PC-9 (cell line): ENCODE measurements at regions not wholly inside any gene's neighbourhood (a gene's known extent, or its start where the extent isn't known, plus 50 kb on each side); places are given as distances from the start of the nearest gene placed in this dataset.

Experiments
- CTCF ChIP-seq: fragments of 200-600 bp; sonication (generic); conservative IDR thresholded peaks from 2 replicates; pipeline ENCODE4 v1.6.1; 2017; ENCODE audit warnings: mixed run types, antibody characterized with exemption, mild to moderate bottlenecking, moderate library complexity
- EZH2 ChIP-seq: fragments of 200-600 bp; sonication (generic); IDR thresholded peaks from 2 replicates; pipeline ENCODE4 v1.8.0; 2017; ENCODE audit warnings: antibody characterized with exemption, low read depth

GRCh38 chr22:48744967-48745841 is 1082.5 kb downstream of the BRD1 start:
- TF ChIP-seq CTCF, result no peak
- TF ChIP-seq EZH2, result no peak; the same call in 1 of the 2 replicates
